HT1080 (cell line): ENCODE measurements at regions not wholly inside any gene's neighbourhood (a gene's known extent, or its start where the extent isn't known, plus 50 kb on each side); places are given as distances from the start of the nearest gene placed in this dataset.
A peak's percentile ranks its signal among the peaks of the same experiment; 100 is the strongest.
"Not testable (repeated sequence)": the region's sequence is repeated elsewhere in the genome, so short reads cannot be mapped to it uniquely, and the experiment has no call there.

ENCODE experiments used
- DNase-seq: peaks from one replicate; pipeline ENCODE4 v3.0.0-alpha.2; 2015; ENCODE audit warnings: low read depth

GRCh38 chr16:35570946-35571345 lies 2111.5 kb downstream of the TP53TG3F start:
- DNase-seq, result no peak

DNA sequence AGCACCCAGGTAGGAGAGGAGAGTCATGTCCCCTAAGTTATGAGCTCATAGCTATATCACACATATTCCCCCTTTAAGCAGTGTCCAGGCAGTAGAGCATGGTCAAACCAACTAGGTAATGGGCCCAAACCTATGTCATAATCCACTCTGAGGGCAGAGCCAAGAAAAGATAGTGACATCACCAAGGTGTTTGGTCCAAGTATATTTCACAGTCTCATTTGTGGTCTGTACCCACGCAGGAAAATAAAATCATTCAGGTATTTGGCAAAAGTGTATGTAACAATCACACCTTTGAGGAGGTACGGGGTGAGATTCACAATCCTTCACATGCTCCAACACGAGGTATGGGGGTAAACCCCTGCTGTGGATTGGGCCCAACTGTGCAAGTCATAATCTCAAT lies 2112.8 kb downstream of the TP53TG3F start:
- DNase-seq, result no peak

DNA sequence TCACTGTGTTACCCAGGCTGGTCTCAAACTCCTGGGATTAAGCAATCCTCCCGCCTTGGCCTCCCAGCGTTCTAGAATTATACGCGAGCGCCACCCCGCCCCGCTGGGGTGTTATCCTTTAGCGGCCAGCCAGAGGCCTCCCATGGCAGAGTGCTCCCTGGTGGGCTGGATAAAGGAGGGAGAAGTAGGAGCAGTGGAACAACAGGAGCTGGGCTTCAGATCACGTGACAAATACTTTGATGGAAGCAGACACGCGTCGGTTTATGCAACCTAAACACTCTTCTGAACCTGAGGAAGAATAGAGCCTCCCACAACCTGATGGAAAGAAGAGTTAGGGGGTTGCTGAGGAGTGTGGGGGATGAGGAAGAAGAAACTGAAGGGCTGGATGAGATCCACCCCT lies 2114.0 kb downstream of the TP53TG3F start:
- no peak for DNase-seq

- no peak for DNase-seq
Measured at GRCh38 chr16:35574011-35574410, 2114.6 kb downstream of the TP53TG3F start.

DNA sequence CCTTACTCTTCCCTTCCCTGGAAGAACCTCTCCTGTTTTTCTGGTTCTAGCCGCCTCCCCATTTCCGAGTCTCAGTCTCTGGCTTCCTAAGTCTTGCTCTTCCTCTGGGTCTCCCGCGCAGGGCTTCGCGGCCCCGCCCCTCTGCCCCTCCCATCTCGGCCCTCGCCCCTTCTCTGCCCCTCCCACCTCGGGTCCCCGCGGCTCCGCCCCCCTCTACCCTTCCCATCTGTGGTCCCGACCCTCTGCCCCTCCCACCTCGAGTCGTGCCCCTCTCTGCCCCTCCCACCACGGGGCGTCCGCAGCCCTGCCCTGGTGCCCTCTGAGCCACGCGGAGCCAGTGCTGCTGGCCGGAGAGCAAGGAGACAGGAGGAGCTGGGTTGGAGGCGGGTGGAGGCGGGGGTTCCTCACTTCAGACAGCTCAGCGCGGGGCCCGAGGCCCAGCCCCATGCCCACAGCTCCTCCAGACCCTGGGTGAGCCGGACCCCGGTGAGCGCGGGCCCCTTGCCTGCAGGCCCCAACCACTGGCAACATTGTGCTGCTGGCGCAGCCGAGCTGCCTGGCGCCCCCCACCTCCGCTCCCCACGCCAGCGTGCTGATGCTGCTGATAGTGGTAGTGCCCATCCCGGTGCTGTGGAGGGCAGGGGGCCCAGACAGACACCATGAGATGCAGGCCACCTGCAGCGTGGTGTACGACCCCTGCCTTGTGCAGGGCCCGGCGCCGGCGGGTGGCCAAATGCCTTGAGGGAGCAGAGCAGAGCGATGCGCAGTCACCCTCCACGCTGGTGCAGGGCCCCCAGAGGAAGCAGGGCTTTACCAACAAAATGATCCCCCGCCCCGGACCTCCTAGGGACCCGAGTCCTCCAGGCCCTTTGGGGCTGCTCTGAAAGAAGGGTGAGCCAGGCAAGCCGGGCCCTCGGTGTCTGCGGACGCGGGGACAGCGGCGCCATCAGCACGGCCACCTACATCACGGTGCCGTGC lies 2115.3 kb downstream of the TP53TG3F start:
- no peak for DNase-seq

- no peak for DNase-seq
Measured at GRCh38 chr16:35575432-35575821, 2116.0 kb downstream of the TP53TG3F start.

DNA sequence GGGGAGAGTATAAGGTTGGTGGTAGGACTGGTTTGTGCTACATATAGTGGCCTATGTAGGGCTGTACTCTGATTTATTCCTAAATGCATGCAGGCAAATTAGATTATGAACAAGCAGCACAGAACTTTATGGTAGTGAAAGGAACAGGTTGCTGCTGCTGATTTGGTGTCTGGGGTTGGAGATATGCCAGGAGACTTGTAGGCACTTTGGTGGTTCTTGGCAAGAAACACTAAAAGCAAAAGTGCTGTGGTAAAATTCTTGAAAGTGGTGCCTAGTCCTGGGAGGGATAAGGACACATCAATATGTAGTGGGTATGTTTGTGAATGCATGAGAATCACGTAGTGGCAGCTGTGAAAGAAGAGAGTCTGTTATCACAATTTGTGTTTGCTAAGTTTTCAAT lies 2126.0 kb downstream of the TP53TG3F start:
- no peak for DNase-seq

DNA sequence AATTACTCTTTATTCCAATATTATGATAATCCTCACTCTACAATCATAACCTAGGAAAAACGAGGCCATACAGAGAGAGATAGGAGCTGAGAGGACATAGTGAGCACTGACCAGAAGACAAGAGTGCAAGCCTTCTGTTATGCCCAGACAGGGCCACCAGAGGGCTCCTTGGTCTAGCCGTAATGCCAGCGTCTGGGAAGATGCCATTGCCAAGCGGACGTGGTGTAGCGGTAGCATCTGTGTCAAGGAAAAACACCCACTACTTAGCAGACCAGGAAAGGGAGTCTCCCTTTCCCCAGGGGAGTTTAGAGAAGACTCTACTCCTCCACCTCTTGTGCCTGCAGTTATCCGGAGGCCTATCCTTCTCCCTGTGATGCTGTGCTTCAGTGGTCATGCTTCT lies 2131.5 kb downstream of the TP53TG3F start:
- peak; percentile 41 for DNase-seq

DNA sequence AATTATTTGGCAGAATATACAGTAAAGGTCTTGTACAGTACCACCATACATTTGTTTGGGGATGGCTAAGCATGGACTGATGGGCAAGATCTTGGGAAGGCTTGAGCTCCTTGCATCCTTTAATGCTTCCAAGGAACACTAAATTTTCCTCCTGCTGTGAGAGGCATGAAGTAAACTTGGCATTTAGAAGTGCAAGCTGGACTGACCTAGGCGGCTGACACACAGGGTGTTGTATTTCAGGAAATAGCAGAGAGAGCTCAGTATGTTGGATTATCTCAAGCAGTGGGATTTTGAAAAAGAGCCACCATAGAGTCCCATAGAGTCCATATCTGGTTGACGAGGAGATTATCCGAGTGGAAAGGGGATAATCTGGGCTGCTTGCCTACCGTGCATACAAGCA lies 2137.1 kb downstream of the TP53TG3F start:
- no peak for DNase-seq

DNA sequence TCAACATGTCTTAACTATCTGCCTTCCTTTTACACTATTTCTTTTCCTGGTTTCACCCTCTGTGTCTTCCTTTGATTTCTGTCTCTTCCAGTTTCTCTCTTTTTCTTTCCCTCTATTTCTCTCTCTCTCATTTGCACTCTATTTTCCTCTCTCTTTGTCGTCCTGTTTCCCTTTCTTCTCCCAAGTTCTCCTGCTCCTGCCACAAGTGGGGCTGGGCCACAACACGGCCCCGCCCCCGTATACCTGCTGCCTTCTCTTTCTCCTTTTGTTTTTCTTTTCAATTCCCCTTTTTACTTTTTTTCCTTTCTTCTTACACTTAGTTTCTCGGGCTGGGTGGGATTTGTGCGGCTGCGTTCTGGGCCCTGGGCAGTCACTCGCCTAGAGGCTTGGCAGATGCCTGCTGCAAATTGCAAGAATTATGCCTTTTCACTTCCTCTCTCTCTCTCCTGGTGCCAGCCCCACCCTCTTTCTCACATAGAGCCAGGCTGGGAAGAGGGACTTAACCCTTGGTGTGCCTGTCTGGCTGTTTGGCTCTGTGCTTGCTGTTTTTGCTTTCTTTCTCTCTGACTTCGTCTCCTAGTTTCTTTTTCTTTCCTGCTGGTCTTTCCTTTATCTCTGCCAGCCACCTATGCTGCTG lies 2139.4 kb downstream of the TP53TG3F start:
- peak; percentile 31 for DNase-seq

GRCh38 chr16:35599429-35600160 lies 2140.2 kb downstream of the TP53TG3F start:
- peak; percentile 38 for DNase-seq

- DNase-seq, result not testable (repeated sequence)
Measured at GRCh38 chr16:35600161-35600555, 2140.7 kb downstream of the TP53TG3F start.

DNA sequence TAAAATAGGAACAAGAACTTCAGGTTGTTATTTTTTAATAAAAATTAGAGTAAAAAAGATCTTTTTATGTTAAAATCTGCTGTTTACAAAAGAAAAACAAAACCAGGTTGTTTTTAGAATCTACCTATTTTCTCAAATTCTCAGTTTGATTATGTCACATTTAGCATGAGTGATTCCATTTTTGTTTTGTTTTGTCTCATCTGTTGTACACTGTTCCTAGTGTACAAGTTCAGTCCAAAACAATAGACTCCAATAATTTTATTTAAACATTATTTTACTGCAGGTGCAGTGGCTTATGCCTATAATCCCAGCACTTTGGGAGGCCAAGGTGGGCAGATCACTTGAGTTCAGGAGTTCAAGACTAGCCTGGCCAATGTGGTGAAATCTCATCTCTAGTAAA lies 2142.7 kb downstream of the TP53TG3F start:
- DNase-seq, result no peak

GRCh38 chr16:35603371-35603770 lies 2144.0 kb downstream of the TP53TG3F start:
- DNase-seq, result not testable (repeated sequence)

DNA sequence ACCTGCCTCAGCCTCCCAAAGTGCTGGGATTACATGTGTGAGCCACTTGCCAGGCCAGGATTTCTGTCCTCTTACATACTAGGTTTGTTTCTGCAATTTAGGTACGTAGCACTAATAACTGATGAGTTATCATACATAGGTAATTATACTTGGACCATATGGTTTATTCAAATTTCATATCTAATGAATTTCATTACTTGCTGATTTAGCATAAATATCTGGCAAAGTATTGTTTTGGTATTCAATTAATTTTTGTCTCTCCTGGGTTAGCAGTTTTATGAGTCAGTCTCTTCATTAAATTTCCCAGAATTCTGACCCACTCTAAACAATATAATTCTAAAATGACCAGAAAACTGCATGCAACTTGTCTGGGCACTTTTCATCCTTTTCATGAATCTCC lies 2146.5 kb downstream of the TP53TG3F start:
- DNase-seq, result no peak

DNA sequence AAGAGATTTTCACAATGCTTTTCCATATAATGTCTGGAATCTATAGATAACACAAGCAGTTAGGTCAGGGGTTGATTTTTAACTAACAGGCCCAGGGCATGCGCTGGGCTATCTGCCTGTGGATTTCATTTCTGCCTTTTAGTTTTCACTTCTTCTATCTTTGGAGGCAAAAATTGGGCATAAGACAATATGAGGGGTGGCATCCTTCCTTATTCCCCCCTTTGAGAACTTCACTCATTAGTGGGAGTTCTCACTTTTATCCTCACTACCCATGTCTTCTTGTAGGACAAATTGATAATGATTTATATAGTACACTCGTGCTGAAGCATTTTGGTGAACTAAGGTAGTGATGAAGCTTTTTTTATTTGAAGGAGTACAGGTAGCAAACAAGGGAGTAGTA lies 2155.5 kb downstream of the TP53TG3F start:
- not testable (repeated sequence) for DNase-seq

- not testable (repeated sequence) for DNase-seq
Measured at GRCh38 chr16:35619176-35619575, 2159.8 kb downstream of the TP53TG3F start.

GRCh38 chr16:35626041-35626440 lies 2166.6 kb downstream of the TP53TG3F start:
- DNase-seq, result no peak

GRCh38 chr16:35628976-35629375 lies 2169.6 kb downstream of the TP53TG3F start:
- DNase-seq, result no peak

- peak; percentile 2 for DNase-seq
Measured at GRCh38 chr16:35631261-35631945, 2172.0 kb downstream of the TP53TG3F start.

DNA sequence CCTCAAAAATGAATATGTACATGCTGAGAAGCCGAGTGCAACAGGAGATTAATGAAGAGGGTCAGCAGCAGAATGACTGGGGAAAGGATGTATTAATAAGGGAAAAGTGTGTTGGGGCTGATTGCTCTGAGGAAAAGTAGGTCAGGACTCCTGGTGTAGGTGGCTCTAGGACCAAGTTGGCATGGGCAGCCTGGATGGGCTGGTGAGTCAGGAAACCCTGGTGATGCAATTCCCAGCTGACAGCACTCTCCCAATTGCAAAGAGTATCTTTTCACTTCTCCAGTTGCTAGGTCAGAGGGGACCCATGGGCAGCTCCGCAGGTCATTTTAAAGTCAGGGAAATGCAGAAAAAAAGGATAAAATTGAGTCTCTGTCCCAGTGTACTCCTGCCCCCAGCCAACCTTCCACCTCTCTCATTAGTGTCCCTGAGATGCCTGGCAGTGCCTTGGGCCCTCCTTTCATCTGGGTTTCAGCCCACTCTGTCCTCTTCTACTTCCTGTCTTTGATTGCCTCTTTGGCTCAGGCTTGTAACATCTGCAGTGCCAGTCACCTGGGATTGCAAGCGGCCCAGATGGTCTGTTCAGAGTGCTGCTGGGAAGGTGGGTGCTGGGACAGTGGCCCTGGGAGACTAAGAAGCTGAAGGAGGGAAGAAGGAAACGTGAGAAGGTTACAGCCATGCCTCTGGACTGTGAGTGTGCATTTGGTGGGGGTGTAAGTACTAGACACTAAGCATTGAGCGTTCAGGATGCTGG lies 2177.2 kb downstream of the TP53TG3F start:
- DNase-seq, result peak; percentile 18
